Activated CD4-positive, alpha-beta T cell treated with anti-CD3 and anti-CD28 coated beads, Interleukin-2, amount 50 U/mL, for 1 hour (primary cell): ENCODE measurements at regions not wholly inside any gene's neighbourhood (a gene's known extent, or its start where the extent isn't known, plus 50 kb on each side); places are given as distances from the start of the nearest gene placed in this dataset.

Experiments
- DNase-seq: peaks from one replicate; pipeline ENCODE4 v3.0.0-alpha.2; 2020

DNA sequence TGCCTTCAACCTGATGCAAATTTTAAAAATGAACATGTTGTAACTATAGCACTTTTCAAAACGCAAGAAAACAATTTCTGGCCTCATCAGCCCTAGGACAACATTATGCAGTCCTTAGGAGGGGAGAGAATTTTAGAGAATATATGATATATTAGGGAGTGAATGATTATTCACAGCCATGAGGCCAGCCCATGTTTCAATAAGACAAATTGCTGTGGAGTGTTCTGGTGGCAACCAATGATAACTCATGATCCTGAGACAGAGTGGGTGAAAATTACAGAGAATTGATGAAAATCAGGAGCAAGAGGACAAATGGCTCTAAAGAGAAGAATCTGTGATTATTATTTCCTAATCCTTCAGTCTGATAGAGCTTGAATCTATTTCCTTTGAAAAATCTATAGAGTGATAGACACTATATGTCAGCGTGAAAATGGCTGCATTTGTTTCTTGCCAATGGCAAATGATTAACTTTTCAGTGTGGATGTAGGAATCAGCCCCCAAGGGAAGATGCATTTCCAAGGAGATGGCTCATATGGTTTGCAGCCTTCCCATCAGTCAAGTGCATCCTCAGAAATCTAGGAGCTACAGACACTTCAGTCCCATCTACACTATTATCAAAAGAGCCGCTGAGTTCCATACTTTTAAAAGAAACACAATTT is 761.0 kb upstream of the ARRDC4 start:
- no peak for DNase-seq

DNA sequence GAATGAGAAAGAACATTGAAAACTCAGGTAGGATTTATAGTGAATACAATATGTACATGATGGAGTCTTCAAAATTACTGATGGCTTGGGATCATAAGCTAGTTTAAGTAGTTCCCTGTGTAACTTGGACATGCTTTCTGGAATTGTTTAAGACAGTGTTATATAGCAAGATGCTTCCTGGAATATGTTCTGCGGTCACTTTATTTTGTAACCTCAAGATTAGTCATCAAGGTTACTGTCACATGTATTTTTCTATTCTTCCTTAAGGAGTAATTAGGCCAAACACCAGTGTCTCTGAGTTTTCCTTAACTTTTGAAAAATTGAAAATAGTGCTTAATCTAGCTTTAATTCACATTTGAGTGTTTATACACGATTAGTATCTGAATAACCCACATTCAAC is 760.3 kb upstream of the ARRDC4 start:
- no peak for DNase-seq

DNA sequence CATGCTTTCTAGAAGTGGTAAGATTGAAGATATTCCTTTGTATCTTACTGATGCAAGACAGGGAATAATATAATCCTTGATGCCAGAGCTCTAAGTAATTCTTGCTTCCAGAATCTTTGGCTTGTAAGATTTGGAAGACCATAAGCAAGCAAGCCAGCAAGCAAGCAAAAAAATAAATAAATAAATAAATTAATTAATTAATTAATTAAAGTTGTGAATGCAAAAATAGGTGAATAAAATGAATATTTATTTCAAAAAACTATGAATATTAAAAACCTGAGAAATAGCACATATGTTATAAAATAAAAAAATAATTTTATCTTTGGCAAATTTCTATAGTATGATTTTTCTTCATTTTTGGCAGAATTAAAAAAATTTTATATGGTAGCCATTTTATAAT is 750.2 kb upstream of the ARRDC4 start:
- DNase-seq, result no peak

DNA sequence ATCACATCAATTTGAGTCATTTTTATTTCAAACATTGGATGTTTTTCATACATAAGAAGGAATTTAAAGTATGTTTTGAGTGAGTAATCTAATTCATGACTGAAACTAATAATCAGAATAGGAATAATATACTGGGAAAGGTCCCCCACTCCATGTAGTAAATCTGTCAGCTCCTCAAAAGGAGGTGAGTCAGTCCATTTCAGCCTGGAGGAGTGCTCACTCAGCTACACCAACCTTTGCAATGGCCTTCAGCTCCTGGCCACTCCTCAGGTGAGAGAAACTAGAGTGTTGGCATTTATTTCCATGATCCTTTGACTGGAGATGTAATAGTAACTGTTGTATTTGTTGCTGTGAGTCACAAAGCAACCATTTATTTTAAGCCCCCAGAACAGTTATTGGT is 744.9 kb upstream of the ARRDC4 start:
- DNase-seq, result no peak

DNA sequence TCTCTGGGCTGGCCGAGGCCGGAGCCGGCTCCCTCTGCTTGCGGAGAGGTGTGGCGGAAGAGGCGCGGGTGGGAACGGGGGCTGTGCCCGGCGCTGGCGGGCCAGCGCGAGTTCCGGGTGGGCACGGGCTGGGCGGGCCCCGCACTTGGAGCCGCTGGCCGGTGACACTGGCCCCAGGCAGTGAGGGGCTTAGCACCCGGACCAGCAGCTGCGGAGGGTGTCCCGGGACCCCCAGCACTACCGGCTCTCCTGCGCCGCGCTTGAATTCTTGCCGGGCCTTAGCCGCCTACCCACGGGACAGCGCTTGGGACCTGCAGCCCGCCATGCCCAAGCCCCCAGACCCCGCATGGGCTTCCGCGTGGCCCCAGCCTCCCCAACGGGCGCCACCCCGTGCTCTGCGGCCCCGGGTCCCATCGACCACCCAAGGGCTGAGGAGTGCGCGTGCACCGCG is 736.3 kb upstream of the ARRDC4 start:
- DNase-seq, result no peak

DNA sequence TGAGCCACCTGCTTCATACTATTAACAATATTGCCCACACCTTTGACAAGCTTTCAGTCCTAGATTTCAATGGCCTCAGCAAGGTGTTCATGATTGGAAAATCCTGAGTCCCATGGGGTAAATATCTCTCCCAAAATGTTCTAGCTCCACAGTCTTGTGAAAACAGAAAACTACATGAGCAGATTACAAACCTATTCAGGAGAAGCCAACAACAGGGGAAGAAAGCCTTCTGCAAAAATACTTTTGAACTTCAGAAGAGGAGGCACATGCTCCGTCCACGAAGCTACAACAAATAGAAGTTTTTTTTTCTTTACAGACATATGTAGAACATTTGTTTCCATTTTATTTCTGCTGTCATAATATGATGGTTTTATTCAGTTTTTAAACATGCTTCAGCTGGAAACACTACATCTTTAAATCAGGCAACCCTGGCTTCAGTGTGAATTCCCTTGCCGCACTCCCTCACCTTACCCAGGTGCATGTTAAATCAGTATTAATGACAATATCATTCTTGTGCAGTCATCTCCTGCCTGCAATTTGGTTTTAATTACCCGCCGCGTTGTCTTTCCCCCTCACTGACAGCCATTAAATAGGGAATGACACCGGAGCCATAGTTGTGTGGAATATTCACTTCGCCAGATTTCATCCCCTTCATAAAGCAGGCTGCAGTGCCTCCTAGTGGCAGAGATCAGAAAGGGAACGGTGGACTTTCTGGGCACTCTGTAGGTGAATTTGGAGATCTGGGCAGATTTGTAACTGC is 725.5 kb upstream of the ARRDC4 start:
- peak; percentile 11 for DNase-seq

DNA sequence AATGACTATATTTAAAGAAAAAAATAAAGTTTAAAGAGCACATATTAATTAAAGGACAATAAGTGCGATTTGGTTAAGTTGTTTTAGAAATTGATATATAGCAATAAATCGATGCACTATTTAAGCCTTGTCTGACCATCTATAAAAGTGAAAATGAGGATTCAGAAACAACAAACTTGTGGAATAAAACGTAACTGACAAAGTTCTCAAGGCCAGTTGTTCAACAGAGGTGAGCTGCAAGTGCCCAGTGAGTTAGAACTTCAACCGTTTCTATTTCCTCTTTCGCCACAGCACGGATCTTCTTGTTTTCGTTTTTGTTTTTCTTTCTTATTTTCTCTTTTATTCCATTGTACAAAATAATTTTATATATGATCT is 724.9 kb upstream of the ARRDC4 start:
- no peak for DNase-seq

DNA sequence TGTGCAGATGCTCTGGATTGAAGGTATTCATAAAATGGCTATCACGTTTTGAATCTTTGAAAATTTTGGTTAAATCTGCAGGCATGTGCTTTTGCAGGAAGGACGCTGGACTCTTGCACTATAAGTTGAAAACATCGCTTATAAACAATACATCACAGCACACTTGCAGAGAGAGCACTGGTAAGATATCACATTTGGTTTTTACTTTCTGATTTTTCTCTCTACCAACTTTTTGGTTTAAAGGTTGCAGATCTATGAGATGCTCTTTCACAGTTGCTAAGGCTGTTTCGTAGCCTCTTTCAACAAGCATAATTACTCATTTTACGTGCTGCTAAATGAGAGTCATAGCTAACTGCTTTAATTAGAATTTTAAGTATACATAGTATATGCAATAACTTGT is 724.4 kb upstream of the ARRDC4 start:
- no peak for DNase-seq

DNA sequence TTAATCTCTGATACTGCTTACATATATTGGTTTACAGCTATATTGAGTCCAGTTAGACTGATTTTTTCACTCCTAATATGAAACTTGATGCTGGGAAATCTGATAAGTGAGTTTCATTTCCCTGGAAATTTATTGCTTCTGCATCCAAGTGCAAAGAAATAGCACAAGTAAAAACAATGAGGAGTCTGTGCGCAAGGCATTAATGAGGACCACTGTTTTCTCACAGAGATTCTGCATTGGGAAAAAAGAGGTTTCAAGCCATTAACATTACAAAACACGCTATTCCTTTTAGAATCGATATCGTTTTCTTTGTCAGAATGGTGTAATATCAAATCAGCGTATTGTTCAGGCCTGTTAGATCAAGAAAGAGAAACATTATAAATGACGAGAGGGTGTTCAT is 723.3 kb upstream of the ARRDC4 start:
- DNase-seq, result no peak

DNA sequence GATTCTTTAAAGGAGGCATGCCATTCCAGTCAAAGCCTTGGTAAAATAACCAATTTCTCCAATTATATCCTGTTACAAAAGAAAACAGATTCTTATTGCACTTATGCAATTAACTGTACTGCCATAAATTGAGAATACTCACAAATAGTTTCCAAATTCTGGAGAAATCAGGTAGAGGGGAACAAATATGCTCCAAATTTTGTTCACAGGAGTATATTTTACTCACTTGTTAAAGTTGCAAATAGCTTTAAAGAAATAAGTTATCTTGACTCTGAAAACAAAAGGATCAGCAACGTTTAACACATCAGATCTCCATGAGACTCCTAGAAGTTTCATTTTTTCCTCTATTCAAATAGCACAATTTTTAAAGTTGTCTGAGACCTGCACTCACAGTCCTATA is 712.1 kb upstream of the ARRDC4 start:
- DNase-seq, result no peak

DNA sequence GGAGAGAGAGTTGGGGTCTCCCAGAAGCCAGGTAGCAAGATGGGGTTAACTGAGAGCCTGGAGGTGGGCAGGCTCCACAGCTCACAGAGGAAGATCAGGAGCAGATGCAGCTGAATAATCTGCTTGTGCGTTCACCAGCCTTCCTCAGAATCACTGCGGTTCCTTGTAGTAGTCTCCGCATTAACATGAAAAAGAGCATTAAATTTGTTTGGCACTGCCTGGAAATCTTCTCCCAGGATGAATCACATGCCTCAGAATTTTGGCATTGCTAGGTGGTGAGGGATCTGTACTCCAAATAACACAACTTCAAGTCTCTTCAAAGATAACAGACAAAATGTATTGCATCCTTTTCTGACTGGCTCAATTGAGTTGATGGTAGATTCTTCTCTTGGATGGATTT is 700.6 kb upstream of the ARRDC4 start:
- no peak for DNase-seq

DNA sequence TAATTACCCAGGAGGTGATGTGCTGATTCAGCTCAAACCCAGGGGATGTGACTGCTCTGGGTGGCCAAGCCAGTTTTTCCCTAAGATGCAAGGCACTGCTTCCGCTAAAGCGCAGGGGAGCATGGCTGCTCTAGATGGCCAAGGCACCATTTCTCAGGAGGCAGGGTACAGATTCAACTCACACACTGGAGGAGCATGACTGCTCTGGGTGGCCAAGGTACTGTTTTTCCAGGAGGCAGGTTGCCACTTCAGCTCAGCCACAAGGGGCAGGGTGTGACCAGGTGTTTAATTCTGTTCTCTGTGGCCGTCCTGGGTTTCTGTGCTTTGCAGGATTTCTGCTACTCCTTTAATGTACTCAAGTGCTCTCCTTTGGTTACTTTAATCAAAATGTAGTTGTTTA is 659.3 kb upstream of the ARRDC4 start:
- DNase-seq, result no peak

DNA sequence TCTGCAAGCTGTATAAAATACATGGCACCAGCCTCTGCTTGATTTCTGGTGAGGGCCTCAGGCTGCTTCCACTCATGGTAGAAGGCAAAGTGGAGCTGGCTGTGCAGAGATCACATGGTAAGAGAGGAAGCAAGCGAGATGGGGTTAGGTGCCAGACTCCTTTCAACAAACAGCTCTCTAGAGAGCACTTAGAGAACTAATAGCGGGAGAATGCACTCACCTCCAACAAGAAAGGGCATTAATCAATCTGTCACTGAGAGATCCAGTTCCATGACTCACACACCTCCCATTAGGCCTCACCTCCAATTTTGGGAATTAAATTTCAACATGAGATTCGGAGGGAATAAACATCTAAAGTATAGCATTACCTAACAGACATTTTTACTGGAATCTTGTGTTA is 644.1 kb upstream of the ARRDC4 start:
- DNase-seq, result no peak

DNA sequence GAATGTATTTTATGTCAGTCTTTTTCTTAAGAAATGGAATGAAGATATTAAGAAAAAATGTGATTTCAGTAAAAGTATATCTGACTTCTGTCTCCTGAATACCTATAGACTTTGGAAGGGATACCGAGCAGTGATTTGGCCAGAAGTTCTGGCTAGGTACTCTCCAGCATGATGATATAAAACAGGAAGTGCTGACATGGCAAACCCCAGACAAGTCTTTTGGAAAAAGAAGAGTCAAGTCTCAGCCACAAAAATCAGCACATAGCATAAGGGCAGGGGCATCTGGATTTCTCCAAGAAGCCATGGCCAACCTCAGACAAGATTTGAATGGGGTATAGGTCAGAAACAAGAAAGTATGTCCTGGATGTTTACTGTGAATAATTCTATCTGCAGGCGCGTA is 643.3 kb upstream of the ARRDC4 start:
- no peak for DNase-seq

DNA sequence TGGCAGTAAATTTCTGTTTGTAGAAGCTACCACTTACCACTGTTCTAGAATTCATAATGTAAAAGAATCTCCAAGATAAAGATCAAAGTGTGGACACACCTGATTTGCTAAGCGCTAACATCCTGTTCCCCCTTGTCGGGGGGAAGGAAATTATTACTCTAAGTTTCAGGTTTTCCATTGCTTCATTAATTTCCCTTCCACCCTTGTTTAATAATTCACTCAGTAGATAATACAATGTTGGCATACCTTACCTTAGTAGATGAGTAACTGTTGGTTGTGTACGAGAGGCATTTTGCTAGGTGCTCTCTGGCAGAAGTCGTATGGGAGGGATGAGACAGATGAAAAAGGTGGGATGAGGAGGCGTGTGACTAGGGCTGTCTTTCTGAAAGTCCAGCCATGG is 641.2 kb upstream of the ARRDC4 start:
- DNase-seq, result no peak

DNA sequence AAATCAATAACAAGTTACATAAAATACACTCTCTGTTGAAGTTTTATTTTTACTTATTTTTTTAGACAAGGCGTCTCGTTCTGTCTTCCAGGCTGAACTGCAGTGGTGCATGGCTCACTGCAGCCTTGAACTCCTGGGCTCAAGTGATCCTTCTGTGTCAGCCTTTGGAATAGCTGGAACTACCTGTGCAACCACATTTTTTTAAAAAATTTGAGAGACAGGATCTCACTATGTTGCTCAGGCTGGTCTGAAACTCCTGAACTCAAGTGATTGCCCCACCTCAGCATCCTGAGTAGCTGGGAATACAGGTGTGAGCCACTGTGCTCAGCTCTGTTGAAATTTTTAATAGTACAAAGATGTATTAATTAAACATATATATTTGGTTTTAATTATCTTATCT is 614.3 kb upstream of the ARRDC4 start:
- DNase-seq, result no peak

DNA sequence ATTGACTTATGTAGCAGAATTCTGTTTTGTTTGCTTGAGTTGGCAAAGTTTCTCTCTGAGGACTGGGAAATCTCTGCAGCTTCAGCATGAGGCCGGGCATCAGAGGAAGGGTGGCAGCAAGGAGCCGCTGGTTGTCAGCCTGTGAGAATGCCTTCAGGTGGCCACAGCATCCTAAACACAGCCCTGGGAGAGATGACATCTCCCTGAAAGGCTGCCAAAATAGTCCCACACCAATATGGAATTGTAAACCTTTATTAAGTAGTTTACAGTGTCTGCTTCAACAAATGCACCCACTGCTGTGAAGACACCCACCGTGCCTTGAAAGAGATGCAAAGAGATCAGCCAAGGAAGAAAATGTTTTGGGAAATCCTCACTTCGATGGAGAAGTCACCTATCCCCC is 609.7 kb upstream of the ARRDC4 start:
- DNase-seq, result no peak

DNA sequence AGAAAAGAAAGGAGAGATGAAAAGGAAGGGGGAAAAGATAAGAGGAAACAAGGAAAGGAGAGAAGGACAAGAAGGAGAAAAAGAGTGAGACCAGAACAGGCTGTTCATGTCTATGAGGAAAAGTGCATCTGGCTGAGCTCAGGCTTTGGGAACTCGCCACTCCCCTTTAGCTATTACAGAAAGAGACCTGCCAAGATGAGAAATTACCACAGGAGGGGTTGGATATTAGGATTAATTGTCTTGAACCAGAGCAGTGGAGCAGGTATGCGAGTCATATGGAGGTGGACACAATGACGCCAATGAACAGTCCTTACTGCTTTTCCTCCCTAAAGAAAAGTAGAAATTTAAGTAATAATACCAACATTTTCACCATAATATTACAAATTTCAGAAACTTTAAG is 577.0 kb upstream of the ARRDC4 start:
- DNase-seq, result no peak

DNA sequence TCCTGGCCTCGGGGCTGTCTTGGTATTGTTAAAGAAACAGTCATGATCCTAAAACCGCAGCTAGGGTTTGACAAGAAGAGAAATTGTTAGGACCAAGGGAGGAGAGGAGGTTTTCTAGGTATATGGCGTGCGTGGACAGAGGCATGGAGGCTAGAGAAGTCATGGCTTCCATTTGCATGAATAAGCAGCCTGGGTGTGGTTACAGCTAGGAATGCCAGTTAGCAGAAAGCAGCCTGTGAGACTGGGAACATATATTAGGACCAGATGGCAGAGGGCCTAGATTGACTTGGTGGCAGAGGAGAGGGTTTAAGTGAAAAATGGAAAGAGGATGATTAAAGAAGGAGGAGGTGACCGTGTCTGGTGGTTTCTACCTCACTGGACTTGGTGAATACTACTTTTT is 573.6 kb upstream of the ARRDC4 start:
- DNase-seq, result no peak

DNA sequence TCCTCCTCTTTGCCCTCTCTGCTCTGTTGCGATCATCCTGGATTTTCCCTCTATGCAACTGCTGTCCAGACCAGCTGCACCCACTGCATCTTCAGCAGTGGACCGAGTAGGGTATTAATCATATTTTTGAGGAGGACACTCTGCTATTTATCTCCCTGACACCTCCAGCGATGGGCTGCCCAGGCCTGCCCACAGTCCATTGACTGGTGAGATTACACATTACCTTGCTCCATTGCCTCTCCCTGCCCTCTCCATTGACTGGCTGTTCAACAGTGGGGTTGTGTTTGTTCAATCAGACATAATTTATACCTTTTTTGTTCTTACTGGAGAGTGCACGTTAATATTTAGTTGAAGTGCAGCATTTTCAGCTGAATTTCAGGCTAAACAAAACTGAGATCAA is 559.3 kb upstream of the ARRDC4 start:
- no peak for DNase-seq

DNA sequence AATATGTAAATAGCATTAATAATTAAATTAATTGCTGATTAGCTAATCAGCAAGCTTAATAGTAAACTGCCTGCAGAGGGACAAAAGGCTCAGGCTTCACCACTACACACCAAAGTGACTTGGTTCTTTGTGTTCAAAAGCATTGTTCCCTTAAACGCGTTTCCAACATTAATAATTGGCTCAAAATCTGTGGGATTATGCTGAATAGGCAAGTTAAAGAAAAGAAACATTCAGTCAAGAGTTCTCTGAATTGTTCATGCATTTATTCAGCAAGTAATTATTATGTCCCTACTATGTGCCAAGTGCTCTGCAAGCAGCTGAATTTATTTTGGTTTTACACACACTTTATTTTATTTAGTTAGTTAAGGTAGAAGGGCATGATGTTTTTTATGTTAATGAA is 558.5 kb upstream of the ARRDC4 start:
- no peak for DNase-seq

DNA sequence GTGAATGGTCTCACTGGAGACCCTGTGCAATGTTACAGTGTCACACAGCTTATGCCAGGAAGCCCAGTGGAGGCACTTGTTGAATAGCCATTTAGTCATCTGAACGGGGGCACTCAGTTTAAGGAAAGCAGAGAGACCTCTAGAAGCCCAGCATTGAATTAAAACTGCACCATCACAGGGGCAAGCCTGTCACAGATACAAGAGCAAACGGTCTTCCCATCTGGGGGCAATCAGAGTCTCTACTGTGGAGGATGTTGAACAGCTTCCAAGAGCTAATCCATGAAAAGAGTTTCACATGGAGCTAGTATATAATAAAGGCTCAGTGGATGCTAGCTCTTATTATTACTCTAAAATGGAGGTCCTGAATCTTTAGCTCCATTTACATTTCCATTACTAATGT is 553.7 kb upstream of the ARRDC4 start:
- DNase-seq, result no peak

DNA sequence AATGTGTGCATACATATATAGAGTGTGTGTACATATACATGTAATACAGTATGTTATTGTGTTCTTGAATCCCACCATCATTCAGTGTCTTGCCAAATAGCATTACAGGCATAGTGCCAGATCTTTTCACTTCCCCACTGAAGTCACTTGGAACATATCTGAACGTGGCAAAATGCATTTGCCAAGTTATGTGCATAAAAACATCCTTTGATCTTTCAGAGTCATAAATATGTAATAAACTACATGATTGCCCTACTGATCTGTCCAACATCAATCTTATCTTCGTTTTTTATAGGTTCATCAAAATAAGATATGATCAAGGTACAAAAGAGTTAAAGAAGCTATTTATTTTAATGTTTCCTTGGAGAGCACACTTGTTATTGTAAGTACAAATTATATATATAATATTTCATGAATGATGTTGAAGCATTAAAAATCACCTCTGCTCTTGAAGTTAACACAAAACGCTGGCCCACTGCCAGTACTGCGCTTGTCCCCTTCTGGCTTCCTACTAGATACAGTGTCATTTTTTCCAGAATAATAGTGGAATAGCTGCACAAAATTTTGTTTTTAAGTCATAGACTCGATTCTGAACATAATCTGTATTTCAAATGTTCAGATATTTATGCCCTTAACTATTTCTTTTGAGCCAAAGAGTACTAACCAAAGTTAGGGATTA is 549.5 kb upstream of the ARRDC4 start:
- no peak for DNase-seq

DNA sequence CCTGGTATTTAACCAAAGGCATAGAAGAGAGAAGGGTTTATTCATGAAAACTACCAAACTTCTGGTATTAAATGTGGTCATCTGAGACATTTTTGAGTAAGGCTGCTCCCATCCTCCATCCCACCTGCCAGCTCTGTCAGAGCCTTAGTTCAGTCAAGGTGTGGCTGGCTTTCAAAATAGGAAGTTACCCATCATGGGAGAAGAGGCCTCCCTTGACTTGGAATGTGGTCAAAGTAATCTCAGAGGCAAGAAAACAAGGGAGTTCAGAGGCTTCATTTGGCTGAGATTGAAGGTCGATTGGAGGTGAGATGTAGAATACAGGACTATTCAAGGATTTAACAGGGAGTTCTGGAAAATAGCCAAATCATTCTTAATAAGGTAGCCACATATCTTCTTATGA is 540.4 kb upstream of the ARRDC4 start:
- no peak for DNase-seq

DNA sequence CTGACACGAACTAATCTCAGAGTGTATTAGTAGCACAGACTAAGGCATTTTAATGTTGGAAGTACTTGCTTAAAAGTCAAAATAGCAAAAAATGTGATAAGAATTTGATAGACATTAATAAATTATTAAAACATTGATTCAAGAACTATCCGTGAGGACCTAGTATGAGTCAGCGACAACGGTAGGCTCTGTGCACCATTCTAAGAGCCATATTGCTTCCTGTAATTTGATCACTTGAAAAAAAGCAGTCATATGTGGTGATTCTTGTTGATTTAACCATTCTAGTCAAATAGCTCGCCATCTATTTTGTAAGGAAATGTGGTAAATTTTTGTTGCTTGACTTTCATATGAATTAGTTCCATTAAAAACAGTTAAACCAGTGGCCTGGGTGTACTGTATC is 534.9 kb upstream of the ARRDC4 start:
- DNase-seq, result no peak
